Urinary bladder (tissue), 3 donors: ENCODE measurements at regions not wholly inside any gene's neighbourhood (a gene's known extent, or its start where the extent isn't known, plus 50 kb on each side); places are given as distances from the start of the nearest gene placed in this dataset.

Experiments used
- DNase-seq: peaks from one replicate; pipeline ENCODE4 v3.0.0-alpha.2; 2015; ENCODE audit errors: extremely low spot score
- H3K27ac ChIP-seq: one replicate; pipeline ENCODE4 v1.5.1; 2013; ENCODE audit warnings: low read depth, mild to moderate bottlenecking, moderate library complexity
- H3K36me3 ChIP-seq: one replicate; pipeline ENCODE4 v1.6.1; 2013; ENCODE audit warnings: mild to moderate bottlenecking, moderate library complexity; ENCODE audit not compliant: insufficient read depth
- H3K4me1 ChIP-seq: one replicate; pipeline ENCODE4 v1.6.1; 2013; ENCODE audit warnings: mild to moderate bottlenecking, moderate library complexity; ENCODE audit not compliant: insufficient read depth
- H3K4me3 ChIP-seq: one replicate; pipeline ENCODE4 v1.5.1; 2013; ENCODE audit warnings: low read depth, low read length
- WGBS: extraction: QIAGEN DNeasy Blood & Tissue Kit; methylation state at CpG from one replicate; pipeline ENCODE4 v1.1.7; 2013; 5-methylcytosine and 5-hydroxymethylcytosine counted together
- donor health status: healthy with polysubstance abuse.
- donor health status: healthy.

DNA sequence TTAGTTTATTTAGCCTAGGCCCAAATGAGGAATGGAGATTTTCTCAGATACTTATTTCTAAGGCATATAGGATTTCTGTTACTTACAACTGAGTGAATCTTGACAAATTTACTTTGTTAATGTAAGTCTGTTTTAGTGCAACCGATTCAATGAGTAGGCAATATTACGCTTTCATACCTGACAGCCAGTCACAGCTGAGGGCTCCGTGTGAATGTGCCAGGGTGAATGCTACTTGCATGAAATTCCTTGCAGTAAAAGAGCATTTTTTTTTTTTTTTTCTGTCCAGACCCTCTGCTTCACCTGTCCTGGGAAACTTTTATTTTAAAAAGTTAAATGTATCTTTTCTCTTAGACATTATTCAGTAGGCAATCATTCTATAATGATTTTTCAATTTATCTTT, 1100.0 kb downstream of the FAT4 start:
- H3K36me3 ChIP-seq, result no peaks in the 10 kb centered on the region
- no peak for DNase-seq
- H3K27ac ChIP-seq, result no peak overlapping the region
- H3K4me1 ChIP-seq, result no peaks in the 10 kb centered on the region
- 80% methylated on average over 3 of the region's 3 CpGs for whole genome bisulfite sequencing
- no peak overlapping the region for H3K4me3 ChIP-seq

DNA sequence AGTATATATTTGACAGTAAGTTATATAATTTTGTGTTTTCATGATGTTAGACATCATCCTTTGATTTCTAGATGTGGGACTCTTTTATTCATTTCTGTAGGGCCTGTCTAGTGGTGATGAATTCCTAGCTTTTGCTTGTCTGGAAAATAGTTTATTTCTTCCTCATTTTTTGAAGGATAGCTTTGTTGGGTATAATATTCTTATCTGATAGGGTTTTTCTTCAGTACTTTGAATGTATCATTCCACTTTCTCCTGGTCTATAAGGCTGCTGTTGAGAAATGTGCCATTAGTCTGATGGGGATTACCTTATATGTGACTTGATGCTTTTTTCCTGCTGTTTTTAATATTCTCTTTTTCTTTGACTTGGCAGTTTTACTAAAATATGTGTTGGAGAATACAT, 1104.5 kb downstream of the FAT4 start:
- Histone ChIP-seq H3K27ac (no peak overlapping the region), H3K4me1 (no peaks in the 10 kb centered on the region), H3K4me3 (no peak overlapping the region)

DNA sequence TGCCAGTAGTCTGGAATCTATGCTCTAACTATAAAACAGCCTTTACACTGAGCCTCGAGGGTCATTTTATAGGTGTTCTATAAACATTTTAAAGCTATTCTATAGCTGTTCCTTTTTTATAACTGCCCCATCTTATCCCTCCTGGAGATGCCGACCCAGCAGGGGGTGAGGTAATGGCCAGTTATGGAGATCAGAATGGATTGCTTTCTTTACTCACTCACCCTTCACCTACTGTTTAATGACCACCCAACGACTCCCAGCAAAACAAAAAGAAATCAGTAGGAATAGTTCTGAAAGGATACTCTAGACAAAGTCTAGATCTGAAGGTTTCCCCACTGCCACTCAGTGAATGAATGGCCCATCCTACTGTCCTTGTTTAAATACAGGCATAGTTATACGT, 1113.1 kb downstream of the FAT4 start:
- WGBS, result 42% methylated on average over 4 of the region's 4 CpGs
- no peaks in the 10 kb centered on the region for H3K4me1 ChIP-seq
- H3K36me3 ChIP-seq, result no peaks in the 10 kb centered on the region
- H3K4me3 ChIP-seq, result no peak overlapping the region
- no peak for DNase-seq
- H3K27ac ChIP-seq, result no peak overlapping the region

More for the DNA sequence above, 1104.5 kb downstream of the FAT4 start:
- DNase-seq, result no peak
- H3K36me3 ChIP-seq, result no peaks in the 10 kb centered on the region

DNA sequence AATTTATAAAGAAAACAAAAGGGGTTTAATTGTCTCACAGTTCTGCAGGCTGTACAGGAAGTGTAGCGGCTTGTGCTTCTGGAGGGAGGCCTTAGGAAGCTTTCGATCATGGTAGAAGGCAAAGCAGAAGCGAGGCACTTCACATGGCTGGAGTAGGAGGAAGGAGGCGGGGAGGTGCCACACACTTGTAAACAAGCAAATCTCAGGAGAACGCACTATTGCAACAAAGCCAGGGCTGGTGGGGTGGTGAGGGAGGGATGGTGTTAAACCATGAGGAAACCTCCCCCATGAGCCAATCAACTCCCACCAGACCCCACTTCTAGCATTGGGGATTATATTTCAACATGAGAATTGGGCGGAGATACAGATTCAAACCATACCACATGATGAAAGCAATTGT, 1116.3 kb downstream of the FAT4 start:
- Histone ChIP-seq H3K4me3 (no peak overlapping the region), H3K36me3 (no peaks in the 10 kb centered on the region), H3K27ac (no peak overlapping the region), H3K4me1 (no peaks in the 10 kb centered on the region)
- no peak for DNase-seq
- WGBS, result 94% methylated on average over 6 of the region's 6 CpGs

DNA sequence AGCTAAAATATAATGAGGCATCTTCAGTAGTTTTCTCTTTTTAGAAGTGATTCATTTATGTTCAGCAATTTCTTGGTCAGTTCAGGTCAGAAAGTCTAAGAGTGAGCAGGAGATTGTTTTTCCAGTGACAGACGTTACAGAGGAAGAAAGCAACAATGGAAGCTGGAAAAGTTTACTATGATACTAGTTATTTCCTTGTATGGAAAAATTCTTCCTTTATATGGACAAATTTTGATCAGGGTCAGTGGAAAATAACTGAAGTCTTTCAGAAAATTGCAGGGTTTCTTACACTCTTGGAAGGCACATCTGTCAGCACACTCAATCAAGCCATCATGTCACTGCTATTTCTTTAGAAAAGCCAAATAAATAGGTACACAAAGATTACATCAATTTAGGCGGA, 1120.7 kb downstream of the FAT4 start:
- no peak for DNase-seq
- 73% methylated on average over 2 of the region's 2 CpGs for WGBS
- no peak overlapping the region for H3K4me3 ChIP-seq
- no peaks in the 10 kb centered on the region for H3K36me3 ChIP-seq
- H3K4me1 ChIP-seq, result no peaks in the 10 kb centered on the region
- H3K27ac ChIP-seq, result no peak overlapping the region

DNA sequence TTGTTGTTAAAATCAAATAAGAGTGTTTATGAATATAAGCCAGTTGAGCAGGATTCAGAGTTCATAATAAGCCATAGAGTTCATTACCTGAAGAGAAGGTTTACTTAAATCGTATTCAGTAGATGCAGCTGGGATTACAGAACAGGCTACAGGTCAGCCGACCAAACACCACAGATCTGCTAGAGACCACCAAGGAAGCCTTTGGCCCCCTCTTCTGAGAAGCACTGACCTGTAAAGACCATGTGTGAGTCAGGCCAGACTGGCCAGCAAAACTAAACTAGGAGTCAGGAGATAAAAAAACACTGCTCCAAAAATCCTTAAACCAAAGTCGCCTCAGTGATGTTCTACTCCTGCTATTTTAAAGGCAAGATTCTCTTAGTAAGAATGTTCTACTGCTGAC, 1125.5 kb downstream of the FAT4 start:
- Histone ChIP-seq H3K36me3 (no peaks in the 10 kb centered on the region), H3K27ac (no peak overlapping the region), H3K4me3 (no peak overlapping the region), H3K4me1 (no peaks in the 10 kb centered on the region)
- no peak for DNase-seq
- WGBS, result 79% methylated on average over 3 of the region's 3 CpGs

DNA sequence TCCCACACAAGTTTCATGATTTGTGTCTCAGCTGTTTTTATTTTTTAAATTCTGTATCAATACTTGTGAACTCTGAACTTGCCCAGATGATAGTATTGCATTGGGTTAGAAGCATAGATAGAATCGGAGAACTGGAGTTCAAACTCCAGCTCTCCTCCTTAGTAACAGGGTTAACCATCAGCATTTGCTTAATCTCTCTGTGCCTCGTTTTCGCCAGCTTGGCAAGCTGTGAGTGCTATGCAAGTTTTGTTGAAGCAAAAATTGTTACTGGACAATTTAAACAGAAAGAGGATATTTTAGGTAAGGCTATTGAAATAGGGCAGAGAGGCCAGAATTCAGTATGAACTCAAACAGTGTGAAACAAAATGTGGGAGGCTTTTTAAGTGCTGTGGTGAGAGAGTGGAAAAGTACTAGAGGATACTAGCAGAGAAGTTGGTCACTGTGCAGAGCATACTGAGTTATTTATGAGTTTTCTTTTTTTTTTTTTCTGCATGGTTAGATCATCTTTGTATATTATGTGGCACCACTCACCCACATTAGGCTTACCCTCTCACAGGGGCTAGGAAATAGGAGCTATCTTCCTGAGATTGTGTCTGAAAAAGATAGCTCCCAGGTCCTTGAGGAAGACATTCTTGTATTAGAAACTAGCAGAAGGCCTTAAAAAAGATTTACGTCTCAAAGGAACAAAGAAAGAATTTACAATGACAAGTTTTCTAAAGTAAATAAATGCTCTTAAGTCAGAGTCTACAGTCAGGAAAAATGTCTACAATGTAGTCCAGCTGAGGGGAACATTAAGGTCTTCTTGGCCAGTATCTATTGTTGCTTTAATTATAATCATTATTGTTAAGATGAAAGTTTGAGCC, 1126.6 kb downstream of the FAT4 start:
- Histone ChIP-seq H3K4me1 (no peaks in the 10 kb centered on the region), H3K4me3 (no peak overlapping the region), H3K27ac (no peak overlapping the region), H3K36me3 (no peaks in the 10 kb centered on the region)
- no peak for DNase-seq
- 51% methylated on average over 4 of the region's 4 CpGs for WGBS

DNA sequence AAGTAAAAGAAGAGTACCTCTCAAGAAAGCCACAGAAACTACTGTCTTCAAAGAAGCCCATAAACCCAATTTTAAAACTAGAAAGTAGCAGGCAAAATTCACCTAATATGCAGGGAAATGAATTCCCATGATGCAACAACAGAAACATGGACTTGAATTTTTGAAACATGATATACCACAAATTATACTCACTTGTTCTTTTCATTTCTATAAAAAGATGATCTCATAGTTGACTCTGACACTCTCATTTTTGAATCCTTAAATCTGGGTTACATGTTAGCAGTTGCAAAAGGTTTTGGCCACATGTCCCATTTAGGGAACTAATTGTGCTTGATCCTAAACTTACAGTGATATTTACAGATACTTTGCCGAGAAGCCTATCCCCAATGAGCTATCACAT, 1130.8 kb downstream of the FAT4 start:
- Histone ChIP-seq H3K4me3 (no peak overlapping the region), H3K36me3 (no peaks in the 10 kb centered on the region), H3K4me1 (no peaks in the 10 kb centered on the region), H3K27ac (no peak overlapping the region)
- DNase-seq, result no peak
- 86% methylated on average over 1 of the region's 1 CpG for WGBS

DNA sequence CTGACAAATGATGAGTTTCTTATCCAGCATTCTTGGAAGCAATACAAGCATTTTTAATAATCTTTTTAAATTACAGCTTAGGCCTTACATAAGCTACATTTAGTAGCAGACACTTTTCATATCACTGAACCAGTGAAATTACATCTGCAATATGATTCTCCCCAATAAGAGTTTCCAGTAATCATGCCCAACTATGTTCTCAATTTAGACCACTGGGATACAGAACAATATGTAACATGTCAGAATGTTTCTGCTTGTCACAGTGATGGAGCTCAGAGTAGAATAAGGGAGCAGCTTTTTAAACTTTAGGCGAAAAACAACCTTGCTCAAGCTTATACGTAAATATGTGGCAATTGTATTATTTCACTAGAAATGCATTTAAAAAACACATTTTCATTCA, 1132.2 kb downstream of the FAT4 start:
- no peak overlapping the region for H3K27ac ChIP-seq
- H3K4me1 ChIP-seq, result no peaks in the 10 kb centered on the region
- no peaks in the 10 kb centered on the region for H3K36me3 ChIP-seq
- 89% methylated on average over 2 of the region's 2 CpGs for WGBS
- no peak overlapping the region for H3K4me3 ChIP-seq
- DNase-seq, result no peak

DNA sequence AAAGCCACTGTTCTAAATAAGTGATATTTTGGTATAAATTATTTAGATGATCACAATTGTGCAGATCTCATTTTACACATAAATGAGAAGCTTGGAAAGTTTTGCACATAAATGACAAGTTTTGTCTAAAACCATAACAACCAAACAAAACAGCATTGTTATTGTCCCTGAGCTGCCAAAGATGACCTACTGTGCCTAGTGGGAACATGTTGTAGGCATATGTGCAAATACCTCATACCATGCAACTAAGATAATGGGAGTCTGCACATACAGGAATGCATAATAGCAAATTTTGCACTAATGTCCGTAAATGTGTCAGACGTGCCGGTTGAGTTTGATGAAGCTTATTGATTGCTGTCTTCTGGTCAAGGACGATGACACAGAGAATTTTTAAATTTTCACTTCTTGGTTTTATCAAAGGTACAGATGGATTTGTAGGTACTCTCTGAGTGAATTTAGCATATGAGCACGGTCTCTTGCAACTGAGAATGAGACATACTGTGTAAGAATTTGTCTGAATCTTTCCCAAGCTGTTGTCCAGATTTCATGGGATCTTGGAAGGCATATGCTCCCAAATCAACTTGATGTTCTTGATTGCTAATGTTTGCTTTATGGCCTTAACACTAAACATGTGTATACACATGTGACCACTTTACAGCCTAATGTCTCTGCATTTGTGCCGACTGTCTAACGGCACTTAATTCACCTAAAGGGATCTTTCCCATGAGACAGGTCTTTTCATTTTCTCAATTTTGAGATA, 1133.5 kb downstream of the FAT4 start:
- WGBS, result 84% methylated on average over 7 of the region's 7 CpGs
- no peaks in the 10 kb centered on the region for H3K36me3 ChIP-seq
- no peaks in the 10 kb centered on the region for H3K4me1 ChIP-seq
- no peak for DNase-seq
- no peak overlapping the region for H3K27ac ChIP-seq
- no peak overlapping the region for H3K4me3 ChIP-seq

DNA sequence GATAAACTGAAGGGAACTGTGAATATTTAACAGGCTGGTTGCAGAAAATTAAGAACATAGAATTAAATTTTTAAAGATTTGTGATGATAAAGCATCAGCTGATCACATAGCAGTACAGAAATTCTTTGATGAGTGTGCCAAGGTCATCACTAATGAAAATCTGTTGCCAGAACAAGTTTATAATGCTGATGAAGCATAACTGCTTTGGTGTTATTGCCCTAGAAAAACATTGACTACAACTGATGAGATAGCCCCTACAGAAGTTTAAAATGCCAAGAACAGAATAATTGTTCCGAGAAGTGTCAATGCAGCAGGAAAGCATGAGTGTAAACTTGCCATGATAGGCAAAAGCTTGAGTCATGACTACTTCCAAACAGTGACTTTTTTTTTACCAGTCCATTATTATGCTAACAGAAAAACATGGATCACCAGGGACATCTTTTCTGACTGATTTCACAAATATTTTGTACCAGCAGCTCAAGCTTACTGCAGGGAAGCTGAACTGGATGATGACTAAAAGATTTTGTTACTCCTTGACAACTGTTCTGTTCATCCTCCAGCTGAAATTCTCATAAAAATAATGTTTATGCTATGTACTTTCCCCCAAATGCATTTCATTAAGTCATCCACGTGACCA, 1136.6 kb downstream of the FAT4 start:
- WGBS, result 58% methylated on average over 2 of the region's 2 CpGs
- Histone ChIP-seq H3K4me3 (no peak overlapping the region), H3K36me3 (no peaks in the 10 kb centered on the region), H3K4me1 (no peaks in the 10 kb centered on the region), H3K27ac (no peak overlapping the region)
- DNase-seq, result no peak

DNA sequence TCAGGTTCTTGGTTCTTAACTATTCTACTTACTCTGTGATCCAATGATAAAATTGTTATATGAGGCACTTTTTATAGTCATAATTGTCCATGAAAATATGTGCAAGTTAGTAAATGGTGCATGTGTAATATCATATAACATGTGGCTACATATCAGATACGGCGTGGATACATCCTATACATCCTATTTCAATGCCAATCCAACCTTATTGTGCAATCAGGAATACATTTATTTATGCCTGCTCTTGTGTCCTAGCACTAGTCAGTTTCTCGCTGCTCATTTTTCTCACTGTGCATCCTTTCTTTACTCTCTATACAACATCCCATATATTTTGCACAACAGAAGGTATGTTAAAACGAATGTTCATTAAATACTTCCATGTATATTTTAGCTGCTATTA, 1141.1 kb downstream of the FAT4 start:
- Histone ChIP-seq H3K4me3 (no peak overlapping the region), H3K4me1 (no peaks in the 10 kb centered on the region), H3K27ac (no peak overlapping the region), H3K36me3 (no peaks in the 10 kb centered on the region)
- no peak for DNase-seq
- WGBS, result 91% methylated on average over 4 of the region's 4 CpGs

DNA sequence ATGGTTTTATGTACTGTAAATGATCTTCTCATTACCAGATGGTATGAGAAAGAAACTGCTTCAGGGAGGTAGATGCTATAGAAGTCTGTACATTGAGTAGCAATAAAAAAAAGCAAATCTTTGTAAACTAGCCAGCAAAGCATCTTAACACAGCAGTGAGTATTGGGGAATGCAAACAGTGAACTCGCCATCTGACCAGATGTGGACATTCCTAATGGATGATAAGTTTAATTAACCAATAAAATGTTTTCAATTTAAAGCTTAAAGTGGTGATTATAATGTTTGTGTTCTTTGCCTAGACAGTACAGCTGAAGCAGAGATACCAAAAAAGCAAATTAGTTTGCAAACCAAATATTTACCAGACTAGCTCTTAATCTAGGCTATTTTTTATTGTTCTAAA, 1144.2 kb downstream of the FAT4 start:
- WGBS, result 59% methylated on average over 1 of the region's 1 CpG
- no peak for DNase-seq
- no peaks in the 10 kb centered on the region for H3K36me3 ChIP-seq
- no peak overlapping the region for H3K4me3 ChIP-seq
- H3K27ac ChIP-seq, result no peak overlapping the region
- H3K4me1 ChIP-seq, result no peaks in the 10 kb centered on the region

DNA sequence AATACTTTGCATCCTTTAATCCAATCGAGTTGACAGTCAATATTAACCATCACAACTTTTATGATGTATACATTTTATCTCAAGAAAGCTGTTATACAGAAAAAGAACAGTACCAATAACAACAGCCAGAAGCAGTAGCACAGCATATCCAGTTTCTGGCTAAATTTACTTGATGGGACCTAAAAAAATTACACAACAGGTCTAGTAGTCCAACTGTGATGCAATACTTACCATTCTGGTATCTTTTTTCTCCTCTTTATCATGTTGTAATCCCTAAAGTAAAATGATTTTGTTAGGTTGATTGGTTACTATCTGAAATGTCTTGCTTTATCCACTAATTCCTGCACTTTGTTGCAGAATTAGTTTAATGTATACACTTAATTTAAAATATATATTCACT, 1150.6 kb downstream of the FAT4 start:
- DNase-seq, result no peak
- Histone ChIP-seq H3K4me3 (no peak overlapping the region), H3K27ac (no peak overlapping the region), H3K4me1 (no peaks in the 10 kb centered on the region), H3K36me3 (no peaks in the 10 kb centered on the region)
- WGBS, result 77% methylated on average over 1 of the region's 1 CpG
